SK-N-MC (cell line): ENCODE measurements at regions not wholly inside any gene's neighbourhood (a gene's known extent, or its start where the extent isn't known, plus 50 kb on each side); places are given as distances from the start of the nearest gene placed in this dataset.

Source experiments
- DNase-seq: peaks from one replicate; pipeline ENCODE4 v3.0.0-alpha.2; 2011; ENCODE audit warnings: low read depth, low spot score
- H3K27ac ChIP-seq: fragments of 200-600 bp; sonication (generic); 2 replicates; pipeline ENCODE4 v1.5.1; 2016; ENCODE audit warnings: mixed run types
- H3K36me3 ChIP-seq: fragments of 200-600 bp; sonication (generic); 2 replicates; pipeline ENCODE4 v1.6.1; 2017; ENCODE audit warnings: antibody characterized with exemption, low read length, mixed read lengths; ENCODE audit not compliant: insufficient read depth
- H3K4me3 ChIP-seq: fragments of 200-600 bp; sonication (generic); 2 replicates; pipeline ENCODE4 v1.5.1; 2016
- H3K9ac ChIP-seq: fragments of 200-600 bp; sonication (generic); 2 replicates; pipeline ENCODE4 v1.8.0; 2017; ENCODE audit warnings: mixed run types, mixed read lengths; ENCODE audit not compliant: insufficient read length
- H3K9me3 ChIP-seq: fragments of 200-600 bp; sonication (generic); 2 replicates; pipeline ENCODE4 v1.6.1; 2017; ENCODE audit warnings: low read depth, mild to moderate bottlenecking, antibody characterized with exemption, low read length, moderate library complexity, mixed read lengths
- EZH2 ChIP-seq: fragments of 200-600 bp; sonication (generic); IDR thresholded peaks from one replicate; pipeline ENCODE4 v1.6.1; 2017; ENCODE audit warnings: antibody characterized with exemption
- FOXP2 ChIP-seq: optimal IDR thresholded peaks from 2 replicates; pipeline ENCODE3; 2011; ENCODE audit warnings: mild to moderate bottlenecking, moderate library complexity; ENCODE audit not compliant: insufficient read depth; ENCODE audit errors: extremely low read length, control extremely low read depth
- POLR2AphosphoS5 ChIP-seq: IDR thresholded peaks from 2 replicates; pipeline ENCODE4 v1.6.1; 2012; ENCODE audit warnings: mild to moderate bottlenecking, low read depth, low read length, borderline replicate concordance

DNA sequence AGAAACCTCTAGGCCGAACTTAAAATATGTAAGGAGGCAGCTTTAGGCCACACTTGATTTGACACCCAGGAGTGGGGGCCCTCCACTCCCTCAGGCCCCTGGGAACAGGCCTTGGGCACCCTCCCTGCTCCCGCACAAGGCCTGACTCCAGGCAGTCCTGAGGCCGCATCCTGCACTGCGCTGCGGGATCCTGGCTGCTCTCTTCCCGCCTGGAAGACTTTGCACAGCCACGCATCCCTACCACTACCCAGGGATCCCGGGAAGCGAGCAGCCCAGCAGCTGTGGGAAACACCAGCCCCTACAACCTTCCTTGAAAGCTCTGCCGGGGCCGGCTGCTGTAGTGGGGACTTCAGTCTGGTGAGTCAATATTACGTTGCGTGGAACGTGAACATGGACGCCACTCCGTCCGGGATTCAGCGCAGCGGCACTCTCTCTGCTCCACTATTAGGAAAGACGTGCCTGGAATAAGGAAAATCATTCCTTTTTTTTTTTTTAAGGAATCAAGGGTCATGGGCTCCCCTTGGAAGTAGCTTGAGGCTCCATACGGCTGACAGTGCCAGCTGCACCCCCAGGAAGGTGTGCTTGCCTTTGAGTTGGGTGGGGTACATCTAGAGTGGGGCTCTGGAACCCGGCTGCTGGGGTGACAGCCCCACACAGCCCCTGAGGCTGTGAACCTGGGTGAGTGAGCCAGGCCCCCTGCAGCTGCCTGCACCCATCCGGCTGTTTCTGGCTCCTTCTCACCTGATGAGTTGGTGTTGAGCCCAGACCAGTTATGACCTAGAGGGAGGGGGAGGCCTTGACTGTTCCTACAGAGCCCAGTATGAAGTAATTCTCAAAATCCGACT, 119.2 kb upstream of the TMEM18 start:
- DNase-seq = no peak
- Histone ChIP-seq H3K9ac (no peak overlapping the region), H3K9me3 (no peaks in the 10 kb centered on the region), H3K27ac (no peak overlapping the region), H3K36me3 (no peaks in the 10 kb centered on the region), H3K4me3 (no peak overlapping the region)
- TF ChIP-seq FOXP2 (no peak), EZH2 (no peak), POLR2AphosphoS5 (no peak)

DNA sequence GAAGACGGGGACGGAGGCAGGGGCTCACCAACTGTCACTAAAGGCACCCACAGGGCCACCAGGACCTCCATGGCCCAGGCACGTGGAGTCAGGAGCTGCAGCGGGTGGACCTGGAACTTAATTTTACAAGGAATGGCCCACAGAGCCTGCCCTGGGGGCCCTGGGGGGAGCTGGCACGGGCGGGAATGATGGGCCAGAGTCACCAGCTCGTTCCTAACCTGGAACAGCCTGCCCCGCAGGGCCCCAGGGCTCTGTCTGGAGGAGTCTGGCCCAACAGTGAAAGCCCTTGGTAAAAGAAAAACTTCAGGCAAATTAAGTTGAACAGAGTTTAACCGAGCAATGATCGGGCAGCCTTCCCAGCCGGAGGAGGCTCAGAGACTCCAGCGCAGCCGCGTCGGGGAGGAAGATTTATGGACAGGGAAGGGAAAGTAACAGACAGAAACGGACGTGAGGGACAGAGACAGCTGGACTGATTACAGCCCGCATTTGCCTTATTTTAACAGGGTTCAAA, 118.4 kb upstream of the TMEM18 start:
- no peaks in the 10 kb centered on the region for H3K36me3 ChIP-seq
- H3K9ac ChIP-seq = no peak overlapping the region
- H3K9me3 ChIP-seq = no peaks in the 10 kb centered on the region
- no peak overlapping the region for H3K27ac ChIP-seq
- no peak overlapping the region for H3K4me3 ChIP-seq
- TF ChIP-seq FOXP2 (no peak), EZH2 (no peak), POLR2AphosphoS5 (no peak)
- DNase-seq = no peak

DNA sequence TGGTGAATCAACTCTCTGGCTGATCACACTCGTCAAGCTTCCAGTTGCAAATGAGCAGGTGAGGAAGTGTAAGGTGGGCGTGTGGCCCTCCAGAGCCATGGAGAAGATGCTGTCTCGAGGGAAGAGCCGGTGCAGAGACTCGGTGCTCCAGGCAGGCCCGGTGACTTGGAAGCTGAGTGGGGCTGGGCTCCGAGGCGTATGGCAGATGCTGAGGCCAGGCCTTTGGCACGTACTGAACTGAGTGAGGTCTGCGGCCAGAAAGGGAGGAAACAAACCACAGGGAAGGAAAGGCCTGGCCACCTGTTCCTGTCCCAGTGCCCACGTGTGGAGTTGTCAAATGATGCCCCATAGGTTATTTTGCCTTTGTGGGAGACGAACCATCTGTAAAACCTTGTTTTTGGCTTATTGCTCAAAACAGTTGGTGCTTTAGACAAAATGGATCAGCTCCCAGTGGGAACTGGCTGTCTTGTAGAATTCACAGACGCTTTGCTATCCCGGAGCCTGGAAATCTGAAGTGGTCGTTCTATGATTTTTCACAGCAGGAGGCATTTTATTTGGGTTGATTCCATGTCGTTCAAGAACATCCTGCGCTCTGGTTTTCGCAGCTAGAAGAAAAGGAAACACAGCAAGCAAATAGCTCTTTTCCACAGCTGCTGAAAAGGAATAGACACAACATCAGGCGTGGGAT, 117.5 kb upstream of the TMEM18 start:
- H3K4me3 ChIP-seq = no peak overlapping the region
- DNase-seq = no peak

DNA sequence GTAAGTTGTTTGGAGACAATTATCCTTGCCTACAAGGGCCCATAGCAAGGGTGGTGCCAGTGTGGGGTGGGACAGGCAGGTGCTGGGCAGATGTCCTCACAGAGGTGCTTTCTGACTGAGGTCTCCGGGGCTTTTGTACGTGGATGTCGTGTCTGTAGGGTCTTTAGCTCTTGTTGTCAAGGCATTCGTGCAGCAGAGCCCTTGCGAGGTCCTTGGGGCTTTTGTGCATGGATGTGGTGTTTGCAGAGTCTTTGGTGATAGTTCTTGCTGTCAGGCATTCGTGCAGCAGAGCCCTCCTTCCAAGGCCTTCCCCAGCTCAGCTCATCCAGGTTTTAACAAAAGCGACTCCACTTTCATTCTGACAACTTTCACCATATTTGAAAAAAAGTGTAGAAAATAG, 116.0 kb upstream of the TMEM18 start:
- no peak overlapping the region for H3K27ac ChIP-seq
- DNase-seq = no peak
- no peak overlapping the region for H3K9ac ChIP-seq
- no peak overlapping the region for H3K4me3 ChIP-seq
- H3K36me3 ChIP-seq = no peaks in the 10 kb centered on the region
- TF ChIP-seq FOXP2 = no peak
- TF ChIP-seq POLR2AphosphoS5 = no peak
- no peak for TF ChIP-seq EZH2
- no peaks in the 10 kb centered on the region for H3K9me3 ChIP-seq

More for the DNA sequence above, 117.5 kb upstream of the TMEM18 start:
- no peaks in the 10 kb centered on the region for H3K36me3 ChIP-seq
- no peak overlapping the region for H3K9ac ChIP-seq
- TF ChIP-seq FOXP2 = no peak
- TF ChIP-seq EZH2 = no peak
- no peak for TF ChIP-seq POLR2AphosphoS5
- H3K27ac ChIP-seq = no peak overlapping the region
- H3K9me3 ChIP-seq = no peaks in the 10 kb centered on the region

GRCh38 chr2:792687-793086, 115.5 kb upstream of the TMEM18 start:
- Histone ChIP-seq H3K9me3 (no peaks in the 10 kb centered on the region), H3K4me3 (no peak overlapping the region), H3K36me3 (no peaks in the 10 kb centered on the region), H3K27ac (no peak overlapping the region), H3K9ac (no peak overlapping the region)
- DNase-seq = no peak
- no peak for TF ChIP-seq FOXP2
- no peak for TF ChIP-seq EZH2
- TF ChIP-seq POLR2AphosphoS5 = no peak

DNA sequence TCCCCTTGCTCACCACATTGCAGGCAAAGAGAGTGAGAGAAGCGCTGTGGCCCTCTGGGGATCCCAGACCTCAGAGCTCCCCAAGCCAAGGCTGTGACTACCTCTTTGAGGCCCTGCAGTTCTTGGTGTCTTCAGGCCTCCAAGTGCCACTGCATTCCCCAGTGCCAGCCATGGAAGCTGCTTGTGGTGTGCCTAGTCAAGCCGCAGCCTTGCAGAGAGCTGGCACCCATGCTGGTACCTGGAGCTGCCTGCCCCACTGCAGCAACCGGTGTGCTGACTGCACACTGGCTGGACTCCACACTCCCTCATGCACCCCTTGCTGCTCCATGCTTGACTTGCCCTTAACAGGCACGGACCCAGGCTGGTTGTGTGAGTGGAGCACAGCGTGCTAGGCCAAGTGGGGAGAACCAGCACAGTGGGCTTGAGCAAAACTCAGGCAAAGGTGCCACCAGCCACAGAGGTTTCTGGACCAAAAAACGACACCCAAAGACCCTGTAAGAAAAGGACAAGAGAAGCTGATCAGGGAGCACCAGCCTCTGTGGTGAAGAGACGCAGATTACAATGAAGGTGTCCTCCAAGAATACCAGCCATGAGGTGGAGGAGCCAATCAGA, 113.5 kb upstream of the TMEM18 start:
- Histone ChIP-seq H3K36me3 (no peaks in the 10 kb centered on the region), H3K9ac (no peak overlapping the region), H3K4me3 (no peak overlapping the region), H3K9me3 (no peaks in the 10 kb centered on the region), H3K27ac (no peak overlapping the region)
- DNase-seq = no peak
- TF ChIP-seq EZH2 (no peak), POLR2AphosphoS5 (no peak), FOXP2 (no peak)

- no peak for DNase-seq
- Histone ChIP-seq H3K9ac (no peak overlapping the region), H3K27ac (no peak overlapping the region), H3K4me3 (no peak overlapping the region), H3K36me3 (no peaks in the 10 kb centered on the region), H3K9me3 (no peaks in the 10 kb centered on the region)
- no peak for TF ChIP-seq EZH2
- TF ChIP-seq FOXP2 = no peak
- no peak for TF ChIP-seq POLR2AphosphoS5
Observed at GRCh38 chr2:790081-790480, 112.9 kb upstream of the TMEM18 start.

DNA sequence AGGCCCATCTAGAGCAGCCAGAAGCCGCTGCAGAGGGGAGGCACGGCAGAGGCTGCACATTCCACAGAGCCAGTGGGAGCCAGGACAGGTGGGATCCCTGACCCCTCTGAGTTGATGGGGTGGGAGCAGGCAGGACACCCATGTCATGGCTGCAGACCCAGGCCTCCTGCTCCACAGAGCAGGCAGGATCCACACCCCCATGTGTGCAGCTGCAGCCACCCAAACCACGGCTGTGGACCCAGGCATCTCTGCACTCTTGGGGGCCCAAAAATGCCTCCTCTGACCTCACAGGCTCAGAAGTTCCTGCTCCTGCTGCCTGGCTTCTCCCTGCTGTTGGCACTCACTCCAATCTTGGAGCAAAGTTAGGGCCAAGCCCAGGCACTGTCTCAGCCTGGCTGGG, 112.3 kb upstream of the TMEM18 start:
- DNase-seq = no peak
- no peak for TF ChIP-seq FOXP2
- TF ChIP-seq POLR2AphosphoS5 = no peak
- no peak for TF ChIP-seq EZH2
- Histone ChIP-seq H3K4me3 (no peak overlapping the region), H3K36me3 (no peaks in the 10 kb centered on the region), H3K27ac (no peak overlapping the region), H3K9me3 (no peaks in the 10 kb centered on the region), H3K9ac (no peak overlapping the region)
